HG03108 (cell line): ENCODE measurements at regions not wholly inside any gene's neighbourhood (a gene's known extent, or its start where the extent isn't known, plus 50 kb on each side); places are given as distances from the start of the nearest gene placed in this dataset.
"Not testable (repeated sequence)": the region's sequence is repeated elsewhere in the genome, so short reads cannot be mapped to it uniquely, and the experiment has no call there.

Experiments used
- ATAC-seq: cut with Tn5 transposase; IDR thresholded peaks from one replicate; pipeline ENCODE4 v1.9.1; 2021; ENCODE audit warnings: moderate library complexity; ENCODE audit not compliant: unreplicated experiment

DNA sequence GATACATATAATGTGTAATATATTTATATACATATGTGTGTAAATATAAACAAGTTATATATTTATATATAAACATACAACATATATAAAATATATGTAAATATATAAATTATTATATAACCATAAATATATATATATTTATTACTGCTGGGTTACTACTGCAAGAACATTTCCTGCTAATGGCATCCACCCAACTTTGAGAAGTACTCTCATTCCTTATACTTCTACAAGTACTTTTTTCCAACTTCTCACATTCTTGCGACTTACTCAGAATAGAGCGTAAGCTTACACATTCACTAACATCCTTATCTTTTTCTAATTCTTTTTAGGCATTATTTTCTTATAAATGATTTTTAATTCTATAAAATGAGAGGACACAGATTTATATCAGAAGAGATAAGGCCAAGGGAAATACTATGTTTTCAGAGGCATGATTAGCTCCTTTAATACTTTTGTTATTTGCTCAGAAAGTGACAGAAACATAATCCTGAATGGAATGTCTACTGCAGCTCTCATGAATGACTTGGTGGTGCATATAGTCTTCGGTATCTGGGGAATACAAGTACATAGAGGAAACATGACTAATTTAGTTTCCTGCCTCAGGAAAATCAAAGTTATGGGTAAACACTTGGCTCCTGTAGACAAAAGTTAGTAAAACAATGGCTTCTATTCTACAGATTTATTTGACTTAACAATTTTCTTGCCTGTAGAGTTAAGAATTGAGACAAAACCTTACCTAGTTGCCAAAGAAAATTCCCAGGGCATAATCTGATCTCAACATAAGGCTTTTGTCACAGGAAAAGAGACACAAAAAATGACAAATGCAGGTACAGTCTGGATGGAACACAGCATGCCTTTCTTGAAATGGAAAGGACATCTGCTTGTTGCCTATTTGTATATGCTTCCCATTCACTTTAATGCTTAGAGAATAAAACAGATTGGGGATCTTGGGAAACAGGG lies 453.9 kb downstream of the SQOR start:
- no peak for ATAC-seq

DNA sequence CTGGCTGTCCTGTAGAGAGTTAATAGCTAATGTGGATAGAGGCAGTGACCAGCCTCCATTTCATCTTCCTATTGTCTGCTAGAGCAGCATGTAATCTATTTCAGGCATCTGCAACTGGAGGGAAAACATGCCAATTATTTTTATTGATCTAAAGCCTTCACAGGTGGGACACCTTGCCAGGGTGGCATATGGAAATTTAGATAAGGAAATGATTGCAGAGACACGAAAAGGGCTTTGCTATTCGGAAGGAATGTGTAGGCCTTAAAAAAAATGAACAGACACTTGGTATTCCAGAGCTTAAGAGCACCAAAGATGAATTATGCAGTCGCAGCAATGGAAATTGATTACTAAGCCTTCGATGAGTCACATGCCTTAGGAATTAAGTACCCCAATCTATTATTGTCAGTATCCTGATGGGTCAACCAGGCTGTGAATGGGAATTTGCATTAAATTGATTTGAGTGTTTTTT lies 454.7 kb downstream of the SQOR start:
- ATAC-seq: no peak

DNA sequence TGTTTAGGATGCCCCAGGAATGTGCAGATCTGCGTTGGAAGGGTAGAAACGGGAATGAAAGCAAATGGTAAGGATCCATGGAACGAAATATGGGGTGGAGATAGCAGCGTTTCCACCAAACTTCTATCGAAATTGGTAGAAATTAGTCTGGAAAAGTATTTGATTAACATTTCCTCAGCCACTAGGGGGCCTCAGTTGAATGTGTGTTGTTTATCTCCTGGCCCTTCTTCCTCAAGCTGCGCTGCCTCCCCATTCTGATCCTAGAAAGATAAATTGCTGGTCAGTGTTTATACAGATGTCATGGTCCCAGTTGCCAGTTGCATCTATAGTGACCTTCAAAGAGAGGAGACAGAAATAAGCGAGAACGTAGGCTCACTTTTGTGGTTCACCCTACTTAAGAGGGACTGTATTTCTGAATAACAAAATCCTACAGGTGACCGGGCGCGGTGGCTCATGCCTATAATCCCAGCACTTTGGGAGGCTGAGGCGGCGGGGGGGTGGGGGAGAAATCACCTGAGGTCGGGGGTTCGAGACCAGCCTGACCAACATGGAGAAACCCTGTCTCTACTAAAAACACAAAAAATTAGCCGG lies 457.1 kb downstream of the SQOR start:
- no peak for ATAC-seq

DNA sequence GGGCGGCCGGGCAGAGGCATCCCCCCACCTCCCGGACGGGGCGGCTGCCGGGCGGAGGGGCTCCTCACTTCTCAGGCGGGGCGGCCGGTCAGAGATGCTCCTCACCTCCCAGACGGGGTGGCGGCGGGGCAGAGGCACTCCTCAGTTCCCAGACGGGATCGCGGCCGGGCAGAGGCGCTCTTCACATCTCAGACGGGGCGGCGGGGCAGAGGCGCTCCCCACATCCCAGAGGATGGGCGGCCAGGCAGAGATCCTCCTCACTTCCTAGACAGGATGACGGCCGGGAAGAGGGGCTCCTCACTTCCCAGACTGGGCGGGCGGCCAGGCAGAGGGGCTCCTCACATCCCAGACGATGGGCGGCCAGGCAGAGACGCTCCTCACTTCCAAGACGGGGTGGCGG lies 463.2 kb downstream of the SQOR start:
- not testable (repeated sequence) for ATAC-seq

DNA sequence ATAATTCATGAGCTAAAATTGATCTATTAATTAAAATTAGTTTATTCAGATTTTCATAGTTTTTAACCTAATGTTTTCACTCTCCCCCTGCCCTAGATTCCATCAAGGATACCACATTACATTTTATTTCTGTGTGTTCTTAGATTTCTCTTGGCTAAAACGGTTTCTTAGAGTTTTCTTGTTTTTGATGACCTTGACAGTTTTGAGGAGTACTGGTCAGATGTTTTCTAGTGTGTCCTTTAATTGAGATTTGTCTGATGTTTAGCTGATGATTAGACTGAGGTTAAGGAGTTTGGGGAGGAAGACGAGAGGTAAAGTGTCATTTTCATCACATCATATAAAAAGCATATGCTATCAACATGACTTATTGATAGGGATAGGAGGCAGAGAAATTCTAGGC lies 475.9 kb downstream of the SQOR start:
- no peak for ATAC-seq

DNA sequence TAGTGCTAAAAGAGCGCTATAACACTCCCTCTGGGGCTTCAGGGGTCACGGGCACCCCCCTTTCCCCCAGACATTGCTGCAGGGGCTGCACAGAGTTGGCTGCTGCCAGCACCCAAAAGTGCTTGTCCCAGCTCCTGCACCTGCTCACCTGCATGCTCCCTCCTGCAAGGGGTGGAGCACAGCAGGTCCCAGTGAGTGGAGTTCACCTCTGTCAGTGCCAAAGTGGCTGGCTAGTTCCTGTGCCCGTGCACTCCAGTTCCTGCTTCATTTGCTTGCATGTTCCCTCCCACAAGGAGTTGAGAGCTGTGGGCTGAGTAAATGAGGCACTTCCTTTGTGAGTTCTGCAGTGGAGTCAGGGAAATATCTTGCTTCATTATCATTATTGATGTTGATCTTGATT lies 476.9 kb downstream of the SQOR start:
- no peak for ATAC-seq

DNA sequence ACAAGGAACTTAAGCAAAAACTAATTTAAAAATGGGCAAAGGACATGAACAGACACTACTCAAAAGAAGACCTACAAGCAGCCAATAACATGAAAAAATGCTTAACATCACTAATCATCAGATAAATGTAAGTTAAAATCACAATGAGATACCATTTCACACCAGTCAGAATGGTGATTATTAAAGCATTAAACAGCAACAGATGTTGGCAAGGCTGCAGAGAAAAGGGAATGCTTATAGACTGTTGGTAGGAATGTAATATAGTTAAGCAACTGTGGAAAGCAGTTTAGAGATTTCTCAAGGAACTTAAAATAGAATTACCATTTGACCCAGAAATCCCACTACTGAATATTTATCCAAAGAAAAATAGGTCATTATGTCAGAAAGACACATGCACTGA lies 482.2 kb downstream of the SQOR start:
- ATAC-seq: no peak

DNA sequence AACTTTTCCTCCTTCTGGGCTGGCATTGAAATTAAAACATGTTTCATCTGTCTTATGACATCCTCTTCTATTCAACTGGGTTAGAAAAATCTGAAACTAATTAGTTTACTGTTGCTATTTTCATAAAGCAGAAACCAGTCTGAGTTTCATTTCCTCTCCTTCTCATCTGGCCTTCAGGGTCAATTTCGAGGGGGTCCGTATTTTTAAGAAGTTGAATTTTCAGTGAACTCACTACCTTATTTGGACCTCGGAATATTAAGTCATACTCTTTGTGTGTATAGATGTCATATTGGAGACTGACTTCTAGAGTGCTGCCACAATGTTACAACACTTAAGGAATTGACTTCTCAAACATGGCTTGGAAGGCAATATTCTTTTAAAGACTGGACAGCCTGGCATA lies 485.9 kb downstream of the SQOR start:
- ATAC-seq: no peak

DNA sequence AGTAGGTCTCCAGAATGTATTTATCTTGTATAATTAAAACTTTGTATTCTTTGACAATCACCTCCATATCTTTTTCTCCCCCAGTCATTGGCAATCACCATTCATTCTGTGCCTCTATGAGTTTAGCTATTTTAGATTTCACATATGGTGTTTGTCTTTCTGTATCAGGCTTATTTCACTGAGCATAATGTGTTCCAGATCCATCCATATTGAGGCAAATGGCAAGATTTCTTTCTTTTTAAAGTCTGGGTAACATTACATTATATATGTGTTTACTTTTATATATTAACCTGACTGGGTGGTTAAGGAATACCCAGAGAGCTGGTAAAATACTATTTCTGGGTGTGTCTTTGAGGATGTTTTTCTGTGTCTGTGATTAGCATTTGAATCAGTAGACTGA lies 486.6 kb downstream of the SQOR start:
- no peak for ATAC-seq

DNA sequence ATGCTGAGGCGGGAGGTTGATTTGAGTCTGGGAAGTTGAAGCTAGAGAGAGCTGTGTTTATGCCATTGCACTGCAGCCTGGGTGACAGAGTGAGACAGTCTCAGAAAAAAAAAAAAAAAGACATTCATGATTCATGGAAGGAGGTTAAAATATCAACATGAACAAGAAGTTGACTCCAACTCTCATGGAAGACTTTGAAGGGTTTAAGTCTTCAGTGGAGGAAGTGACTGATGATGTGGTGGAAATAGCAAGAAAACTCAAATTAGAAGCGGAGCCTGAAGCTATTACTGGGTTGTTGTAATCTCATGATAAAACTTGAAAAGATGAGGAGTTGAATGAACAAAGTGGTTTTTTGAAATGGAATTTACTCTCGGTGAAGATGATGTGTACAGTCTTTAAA lies 491.8 kb downstream of the SQOR start:
- ATAC-seq: no peak

DNA sequence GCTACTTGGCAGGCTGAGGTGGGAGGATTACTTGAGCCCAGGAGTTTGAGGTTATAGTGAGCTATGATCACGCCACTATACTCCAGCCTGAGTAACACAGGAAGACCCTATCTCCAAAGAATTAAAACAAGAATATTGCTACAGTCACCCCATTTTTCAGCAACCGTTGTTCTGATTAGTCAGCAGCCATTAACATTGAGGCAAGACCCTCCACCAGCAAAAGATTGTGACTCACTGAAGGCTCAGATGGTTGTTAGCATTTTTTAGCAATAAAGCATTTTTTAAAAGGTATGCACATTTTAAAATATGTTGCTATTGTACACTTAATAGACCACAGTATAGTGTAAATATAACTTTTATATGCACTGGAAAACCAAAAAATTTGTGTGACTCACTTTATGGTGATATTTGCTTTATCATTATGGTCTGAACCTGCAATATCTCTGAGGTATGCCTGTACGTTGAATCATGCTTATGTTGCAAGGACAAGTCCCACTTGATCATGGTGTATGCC lies 492.6 kb downstream of the SQOR start:
- ATAC-seq: no peak

DNA sequence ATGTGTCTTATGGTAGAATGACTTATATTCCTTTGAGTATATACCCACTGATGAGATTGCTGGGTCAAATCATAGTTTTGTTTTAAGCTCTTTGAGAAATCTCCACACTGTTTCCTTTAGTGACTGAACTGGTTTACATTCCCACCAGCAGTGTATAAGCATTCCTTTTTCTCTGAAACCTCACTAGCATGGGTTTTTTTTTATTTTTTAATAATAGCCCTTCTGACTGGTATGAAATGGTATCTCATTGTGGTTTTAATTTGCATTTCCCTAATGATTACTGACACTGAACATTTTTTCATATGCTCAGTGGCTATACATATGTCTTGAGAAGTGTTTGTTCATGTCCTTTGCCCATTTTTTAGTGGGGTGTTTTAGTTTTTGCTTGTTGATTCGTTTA lies 494.3 kb downstream of the SQOR start:
- no peak for ATAC-seq

DNA sequence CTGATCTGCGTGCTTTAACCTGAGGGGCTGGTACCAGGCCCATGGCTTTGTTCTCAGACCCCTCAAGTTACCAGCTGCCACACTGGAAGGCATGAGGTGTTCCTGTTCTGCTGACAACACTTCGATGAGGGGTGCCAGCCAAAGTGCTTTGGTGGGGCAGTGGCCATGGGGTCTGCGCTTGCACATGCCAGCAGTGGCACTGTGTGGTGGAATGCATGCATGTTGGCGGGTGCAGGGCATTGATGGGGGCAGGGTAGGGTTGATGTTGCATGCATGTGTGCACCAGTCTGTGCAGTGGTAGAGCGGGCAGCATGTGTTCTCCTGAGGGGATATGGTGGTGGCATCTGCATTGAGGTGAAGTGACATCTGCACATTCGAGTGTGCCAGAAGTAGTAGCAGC lies 497.0 kb downstream of the SQOR start:
- ATAC-seq: no peak

DNA sequence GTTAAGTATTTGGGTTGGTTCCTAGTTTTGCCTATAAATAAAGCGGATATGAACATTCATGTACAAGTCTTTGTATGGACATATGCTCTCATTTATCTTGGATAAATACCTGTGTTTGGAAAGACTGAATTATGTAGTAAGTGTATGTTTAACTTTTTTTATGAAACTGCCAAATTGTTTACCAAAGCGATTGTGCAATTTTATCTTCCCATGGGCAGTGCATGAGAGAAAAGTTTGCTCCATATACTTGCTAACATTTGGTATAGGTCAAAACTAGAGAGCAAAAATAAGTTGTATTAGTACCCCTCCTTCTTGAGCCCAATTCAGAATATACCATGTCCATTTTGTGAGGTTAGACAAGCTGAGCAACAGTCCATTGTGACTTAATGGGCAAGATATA lies 502.6 kb downstream of the SQOR start:
- no peak for ATAC-seq

DNA sequence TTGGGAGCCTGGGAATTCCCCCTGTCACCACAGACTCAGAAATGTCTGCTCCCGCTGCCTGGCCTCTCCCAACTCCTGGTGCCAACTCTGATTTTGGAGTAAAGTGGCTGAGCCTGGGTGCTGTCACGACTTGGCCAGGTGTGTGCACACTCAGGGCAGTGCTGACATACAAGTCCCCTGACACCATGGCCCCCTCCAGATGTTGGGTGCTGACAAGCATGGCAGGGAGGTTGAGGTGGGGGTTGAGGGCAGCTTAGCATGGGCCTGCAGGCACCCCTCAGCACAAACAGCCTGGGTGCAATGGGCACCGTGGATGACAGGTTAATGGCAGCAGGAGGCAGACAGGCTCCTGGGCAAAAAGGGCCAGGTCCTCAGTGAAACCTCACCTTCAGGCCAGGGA lies 511.2 kb downstream of the SQOR start:
- no peak for ATAC-seq

DNA sequence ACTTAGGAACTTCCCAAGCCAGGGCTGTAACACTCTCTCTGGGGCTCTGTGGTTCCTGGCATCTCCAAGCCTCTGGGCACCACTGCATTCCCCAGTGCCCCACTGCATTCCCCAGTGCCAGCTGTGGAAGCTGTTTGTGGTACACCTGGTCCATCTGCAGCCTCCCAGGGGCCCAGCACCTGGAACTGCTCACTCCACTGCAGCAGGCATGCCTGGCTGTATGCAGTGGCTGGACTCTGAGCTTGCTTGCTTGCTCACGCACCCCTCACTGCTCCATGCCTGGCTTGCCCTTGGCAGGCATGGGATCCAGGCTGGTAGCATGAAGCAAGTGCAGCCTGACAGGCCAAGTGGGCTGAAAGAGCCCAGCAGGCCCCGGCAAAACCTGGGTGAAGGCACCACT lies 512.1 kb downstream of the SQOR start:
- ATAC-seq: no peak

DNA sequence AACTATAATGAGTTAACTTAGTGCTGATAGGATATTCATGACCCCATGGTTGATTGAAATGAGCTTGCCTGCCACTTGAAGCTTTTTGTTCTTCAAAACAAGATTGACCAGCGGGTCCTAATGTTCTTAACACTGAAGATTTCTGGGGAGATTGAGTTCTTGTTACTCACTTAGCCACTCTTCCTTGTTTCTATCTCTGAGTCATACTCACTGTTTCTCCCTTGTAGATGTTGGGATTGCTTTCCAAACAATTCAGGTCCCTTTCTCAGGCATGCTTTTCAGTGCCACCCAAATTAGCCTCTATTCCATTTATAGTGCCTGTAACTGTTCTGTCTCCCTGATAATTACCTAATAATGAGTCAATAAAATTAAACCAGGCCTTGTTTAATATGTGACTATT lies 517.0 kb downstream of the SQOR start:
- ATAC-seq: no peak

DNA sequence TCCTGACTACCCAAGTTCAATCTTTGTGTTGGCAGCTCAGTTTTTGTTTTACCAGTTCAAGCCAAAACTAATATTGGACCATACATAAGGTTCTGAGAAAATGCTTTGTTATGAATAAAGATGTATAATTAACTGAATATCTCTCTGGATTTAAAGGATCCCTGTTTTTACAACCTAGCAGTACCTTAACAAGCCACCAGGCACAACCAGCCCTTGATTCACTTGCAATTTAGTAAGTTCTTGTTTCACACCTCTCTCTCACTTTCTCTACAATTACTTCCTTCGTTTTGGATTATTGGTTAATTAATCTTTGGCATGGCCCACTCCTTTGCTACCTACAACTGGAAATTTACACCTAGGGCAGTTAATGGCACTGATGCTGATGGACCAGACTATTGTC lies 531.9 kb downstream of the SQOR start:
- no peak for ATAC-seq

DNA sequence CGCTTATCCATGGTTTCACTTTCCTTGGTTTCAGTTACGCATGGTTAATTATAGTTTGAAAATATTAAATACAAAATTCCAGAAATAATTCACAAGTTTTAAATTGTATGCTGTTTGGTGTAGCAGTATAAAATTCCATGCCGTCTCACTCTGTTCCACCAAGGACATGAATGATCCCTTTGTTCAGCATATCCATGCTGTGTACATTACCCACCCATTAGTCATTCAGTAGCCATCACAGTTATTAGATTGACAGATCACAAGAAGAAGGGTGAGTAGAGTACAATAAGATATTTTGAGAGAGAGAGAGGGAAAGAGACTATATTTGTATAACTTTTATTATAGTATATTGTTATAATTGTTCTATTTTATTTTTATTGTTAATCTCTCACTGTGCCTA lies 535.5 kb downstream of the SQOR start:
- no peak for ATAC-seq

DNA sequence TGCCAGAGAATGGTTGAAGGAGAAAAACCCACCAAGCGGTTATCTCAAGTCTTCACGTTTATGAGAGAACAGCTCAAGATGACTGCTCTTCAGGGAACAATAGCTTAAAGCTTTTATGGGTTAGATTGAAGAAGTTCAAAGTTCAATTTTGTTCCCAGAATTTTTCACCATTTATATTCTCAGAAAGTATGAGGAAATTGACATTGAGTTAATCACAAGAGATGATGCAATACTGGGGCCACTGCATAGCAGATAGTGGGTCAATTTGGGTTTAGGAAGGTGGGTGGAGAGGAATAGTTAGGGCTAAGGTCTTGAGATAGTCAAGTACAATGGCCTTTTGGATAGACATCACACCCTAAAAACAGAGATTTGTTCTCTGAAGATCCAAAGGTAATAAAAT lies 539.3 kb downstream of the SQOR start:
- ATAC-seq: no peak

DNA sequence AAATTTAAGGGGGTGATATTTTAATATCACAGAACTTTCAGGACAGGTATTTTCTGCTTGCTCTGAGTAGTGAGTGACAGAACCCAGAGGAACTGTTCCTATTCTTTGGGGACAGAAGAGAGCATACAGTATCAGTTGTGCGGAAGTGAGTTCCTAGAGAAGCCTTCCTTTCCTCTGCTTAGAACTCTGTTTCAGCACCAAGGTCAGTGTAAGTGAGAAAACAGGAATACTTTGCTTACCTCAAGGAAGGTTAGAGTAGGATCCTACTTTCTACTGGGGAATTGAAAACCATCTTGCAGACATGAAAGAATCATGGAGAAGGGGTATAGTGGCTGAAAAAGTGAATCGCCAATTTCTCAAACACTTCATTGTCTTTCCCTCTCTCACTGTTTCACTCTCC lies 542.4 kb downstream of the SQOR start:
- ATAC-seq: no peak

DNA sequence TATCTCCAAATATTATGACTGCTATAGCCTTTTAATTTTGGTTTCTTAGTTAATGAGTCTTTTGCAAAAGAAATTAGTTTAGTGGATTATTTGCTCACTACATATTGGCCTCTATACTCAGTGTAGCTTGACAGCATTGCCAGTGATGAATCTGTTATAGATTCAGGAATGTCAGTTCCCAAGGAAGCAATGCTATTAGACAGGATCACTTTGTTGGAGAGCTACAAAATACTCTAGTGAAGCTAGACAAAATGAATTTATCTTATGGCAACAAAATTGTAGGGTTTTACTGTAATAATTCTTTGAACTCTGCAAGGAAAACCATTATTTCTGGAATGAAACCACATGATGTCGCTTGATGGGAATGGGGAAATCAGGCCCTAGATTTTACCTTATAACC lies 543.3 kb downstream of the SQOR start:
- no peak for ATAC-seq
